Esophagus (tissue), 2 donors: ENCODE measurements at regions not wholly inside any gene's neighbourhood (a gene's known extent, or its start where the extent isn't known, plus 50 kb on each side); places are given as distances from the start of the nearest gene placed in this dataset.
"Not testable (repeated sequence)": the region's sequence is repeated elsewhere in the genome, so short reads cannot be mapped to it uniquely, and the experiment has no call there.

Experiments used
- H3K27ac ChIP-seq, 2 donors: one replicate each; pipeline ENCODE4 v1.5.1; 2013; ENCODE audit warnings: low read depth in 2 of 2, mild to moderate bottlenecking in 2 of 2, inconsistent platforms in 1 of 2, low read length in 1 of 2, moderate library complexity in 1 of 2
- H3K27me3 ChIP-seq, 2 donors: one replicate each; pipeline ENCODE4 v1.6.1; 2013; ENCODE audit warnings: low read length in 2 of 2, control low read depth in 1 of 2, mild to moderate bottlenecking in 1 of 2; ENCODE audit not compliant: insufficient read depth in 2 of 2, control insufficient read depth in 1 of 2
- H3K36me3 ChIP-seq, 2 donors: one replicate each; pipeline ENCODE4 v1.6.1; 2013; ENCODE audit warnings: low read length in 1 of 2; ENCODE audit not compliant: control insufficient read depth in 2 of 2, insufficient read depth in 2 of 2
- H3K4me1 ChIP-seq, 2 donors: one replicate each; pipeline ENCODE4 v1.6.1; 2013; ENCODE audit warnings: low read length in 1 of 2; ENCODE audit not compliant: control insufficient read depth in 2 of 2, insufficient read depth in 2 of 2
- H3K4me3 ChIP-seq, 2 donors: one replicate each; pipeline ENCODE4 v1.5.1; 2013; ENCODE audit warnings: low read length in 2 of 2, mild to moderate bottlenecking in 2 of 2, low read depth in 1 of 2, moderate library complexity in 1 of 2
- H3K9me3 ChIP-seq, 2 donors: one replicate each; pipeline ENCODE4 v1.6.1; 2013; ENCODE audit warnings: mild to moderate bottlenecking in 2 of 2, low read depth in 1 of 2, low read length in 1 of 2, moderate library complexity in 1 of 2; ENCODE audit not compliant: control insufficient read depth in 2 of 2, insufficient read depth in 1 of 2
- WGBS, 2 donors: extraction: QIAGEN DNeasy Blood & Tissue Kit; methylation state at CpG; one replicate each; pipeline ENCODE4 v1.1.7; 2013; 5-methylcytosine and 5-hydroxymethylcytosine counted together
- donor health status: healthy with polysubstance abuse.
- donor health status: Bipolar disorder and iron deficiency.

GRCh38 chr6:168168936-168169335 lies 89.9 kb upstream of the FRMD1 start:
- not testable (repeated sequence) for H3K27ac ChIP-seq, H3K4me3 ChIP-seq, H3K4me1 ChIP-seq, H3K36me3 ChIP-seq, H3K27me3 ChIP-seq, H3K9me3 ChIP-seq
- 73 to 79% methylated on average over 10 of the region's 12 CpGs for WGBS, 2 donors

GRCh38 chr6:168168330-168168729 lies 89.3 kb upstream of the FRMD1 start:
- not testable (repeated sequence) for H3K9me3 ChIP-seq, H3K27me3 ChIP-seq, H3K27ac ChIP-seq, H3K4me1 ChIP-seq, H3K36me3 ChIP-seq, H3K4me3 ChIP-seq
- 89 to 90% methylated on average over 10 to 11 of the region's 13 CpGs for WGBS, 2 donors

GRCh38 chr6:168167431-168168315 lies 88.7 kb upstream of the FRMD1 start:
- Histone ChIP-seq H3K4me1 (no peaks in the 10 kb centered on the region), H3K36me3 (no peaks in the 10 kb centered on the region), H3K9me3 (no peaks in the 10 kb centered on the region), H3K27me3 (no peaks in the 10 kb centered on the region), H3K27ac (no peak overlapping the region), H3K4me3 (no peak overlapping the region)
- 94 to 95% methylated on average over 12 of the region's 12 CpGs for WGBS, 2 donors

- H3K4me3 ChIP-seq = no peak overlapping the region
- WGBS, 2 donors = 88 to 92% methylated on average over 7 of the region's 7 CpGs
- H3K27ac ChIP-seq = no peak overlapping the region
- no peaks in the 10 kb centered on the region for H3K36me3 ChIP-seq
- H3K4me1 ChIP-seq = no peaks in the 10 kb centered on the region
- H3K27me3 ChIP-seq = no peaks in the 10 kb centered on the region
- H3K9me3 ChIP-seq = no peaks in the 10 kb centered on the region
Measured at GRCh38 chr6:168166627-168167026, 87.6 kb upstream of the FRMD1 start.

GRCh38 chr6:168165891-168166290 lies 86.9 kb upstream of the FRMD1 start:
- no peak overlapping the region for H3K4me3 ChIP-seq
- no peaks in the 10 kb centered on the region for H3K4me1 ChIP-seq
- H3K9me3 ChIP-seq = no peaks in the 10 kb centered on the region
- H3K27ac ChIP-seq = no peak overlapping the region
- WGBS, 2 donors = 96 to 97% methylated on average over 6 of the region's 6 CpGs
- no peaks in the 10 kb centered on the region for H3K36me3 ChIP-seq
- no peaks in the 10 kb centered on the region for H3K27me3 ChIP-seq

- H3K36me3 ChIP-seq = no peaks in the 10 kb centered on the region
- no peak overlapping the region for H3K4me3 ChIP-seq
- H3K4me1 ChIP-seq = no peaks in the 10 kb centered on the region
- H3K27ac ChIP-seq = no peak overlapping the region
- H3K9me3 ChIP-seq = no peaks in the 10 kb centered on the region
- no peaks in the 10 kb centered on the region for H3K27me3 ChIP-seq
- 77 to 81% methylated on average over 9 of the region's 9 CpGs for WGBS, 2 donors
Measured at GRCh38 chr6:168165373-168165772, 86.4 kb upstream of the FRMD1 start.

GRCh38 chr6:168164462-168165061 lies 85.5 kb upstream of the FRMD1 start:
- no peaks in the 10 kb centered on the region for H3K27me3 ChIP-seq
- 80 to 85% methylated on average over 8 of the region's 8 CpGs for WGBS, 2 donors
- H3K36me3 ChIP-seq = no peaks in the 10 kb centered on the region
- H3K4me3 ChIP-seq = no peak overlapping the region
- no peaks in the 10 kb centered on the region for H3K4me1 ChIP-seq
- no peak overlapping the region for H3K27ac ChIP-seq
- H3K9me3 ChIP-seq = no peaks in the 10 kb centered on the region

- Histone ChIP-seq H3K36me3 (no peaks in the 10 kb centered on the region), H3K27ac (no peak overlapping the region), H3K4me3 (no peak overlapping the region), H3K27me3 (no peaks in the 10 kb centered on the region), H3K9me3 (no peaks in the 10 kb centered on the region), H3K4me1 (peaks cover 1 to 2% of the 10 kb centered on the region in 2 donors)
- WGBS, 2 donors = 74 to 80% methylated on average over 14 of the region's 14 CpGs
Measured at GRCh38 chr6:168163096-168163731, 84.2 kb upstream of the FRMD1 start.

GRCh38 chr6:168162366-168162765 lies 83.4 kb upstream of the FRMD1 start:
- WGBS, 2 donors = 83 to 87% methylated on average over 6 of the region's 6 CpGs
- Histone ChIP-seq H3K9me3 (no peaks in the 10 kb centered on the region), H3K27ac (no peak overlapping the region), H3K4me3 (no peak overlapping the region), H3K36me3 (no peaks in the 10 kb centered on the region), H3K27me3 (no peaks in the 10 kb centered on the region), H3K4me1 (peaks cover 2 to 4% of the 10 kb centered on the region in 2 donors)
